ENCODE measurements at regions not wholly inside any gene's neighbourhood (a gene's known extent, or its start where the extent isn't known, plus 50 kb on each side); places are given as distances from the start of the nearest gene placed in this dataset.
"Not testable (repeated sequence)": the region's sequence is repeated elsewhere in the genome, so short reads cannot be mapped to it uniquely, and the experiment has no call there.

- Histone ChIP-seq H4K20me1 (no peaks in the 10 kb centered on the region), H3K4me2 (no peak overlapping the region), H3K27ac (no peak overlapping the region), H3K27me3 (no peaks in the 10 kb centered on the region), H3K9ac (no peak overlapping the region), H3K4me3 (no peak overlapping the region), H3K36me3 (no peaks in the 10 kb centered on the region), H3K9me3 (replicated peaks in 1 of 11) (0 out of 22 replicates have a peak, but pooled peaks cover 0 to 6% (median 0%) of the 10 kb centered on the region in 11 experiments), H3K4me1 (no peaks in the 10 kb centered on the region)
- TF ChIP-seq Cebpa-rat (IDR thresholded peaks at IDR 0.05): no peak
Measured at GRCh38 chr2:83113953-83114352, 1345.1 kb downstream of the SUCLG1 start.

- 0 out of 22 replicates have a peak, but pooled peaks cover 0 to 6% (median 0%) of the 10 kb centered on the region in 11 experiments for H3K9me3 ChIP-seq (replicated peaks in 1 of 11)
- no peaks in the 10 kb centered on the region for H4K20me1 ChIP-seq
- no peak overlapping the region for H3K4me3 ChIP-seq
- no peaks in the 10 kb centered on the region for H3K27me3 ChIP-seq
- no peak for TF ChIP-seq Cebpa-rat (IDR thresholded peaks at IDR 0.05)
- no peaks in the 10 kb centered on the region for H3K4me1 ChIP-seq
- H3K4me2 ChIP-seq: no peak overlapping the region
- H3K36me3 ChIP-seq: no peaks in the 10 kb centered on the region
- no peak overlapping the region for H3K9ac ChIP-seq
- H3K27ac ChIP-seq: no peak overlapping the region
Measured at GRCh38 chr2:83112858-83113257, 1346.2 kb downstream of the SUCLG1 start.

GRCh38 chr2:83109284-83109683 is 1349.8 kb downstream of the SUCLG1 start:
- H3K27me3 ChIP-seq: no peaks in the 10 kb centered on the region
- H3K4me2 ChIP-seq: no peak overlapping the region
- TF ChIP-seq Cebpa-rat (IDR thresholded peaks at IDR 0.05): no peak
- H3K9me3 ChIP-seq (replicated peaks in 1 of 11): 0 out of 22 replicates have a peak, but pooled peaks cover 0 to 6% (median 0%) of the 10 kb centered on the region in 11 experiments
- no peaks in the 10 kb centered on the region for H3K36me3 ChIP-seq
- H3K9ac ChIP-seq: no peak overlapping the region
- no peaks in the 10 kb centered on the region for H4K20me1 ChIP-seq
- no peaks in the 10 kb centered on the region for H3K4me1 ChIP-seq
- no peak overlapping the region for H3K4me3 ChIP-seq
- no peak overlapping the region for H3K27ac ChIP-seq

- Histone ChIP-seq H3K4me1 (no peaks in the 10 kb centered on the region), H3K36me3 (no peaks in the 10 kb centered on the region), H3K9ac (no peak overlapping the region), H3K27me3 (no peaks in the 10 kb centered on the region), H3K27ac (no peak overlapping the region), H3K9me3 (replicated peaks in 1 of 11) (0 out of 22 replicates have a peak, but pooled peaks cover 0 to 6% (median 0%) of the 10 kb centered on the region in 11 experiments), H3K4me3 (no peak overlapping the region), H4K20me1 (no peaks in the 10 kb centered on the region), H3K4me2 (no peak overlapping the region)
- TF ChIP-seq Cebpa-rat (IDR thresholded peaks at IDR 0.05): no peak
Measured at GRCh38 chr2:83106853-83107252, 1352.2 kb downstream of the SUCLG1 start.

- Histone ChIP-seq H3K27me3 (no peaks in the 10 kb centered on the region), H3K4me1 (no peaks in the 10 kb centered on the region), H4K20me1 (no peaks in the 10 kb centered on the region), H3K4me3 (no peak overlapping the region), H3K4me2 (no peak overlapping the region), H3K36me3 (no peaks in the 10 kb centered on the region), H3K9ac (no peak overlapping the region), H3K9me3 (replicated peaks in 1 of 11) (0 out of 22 replicates have a peak, but pooled peaks cover 0 to 2% (median 0%) of the 10 kb centered on the region in 11 experiments), H3K27ac (no peak overlapping the region)
- no peak for TF ChIP-seq Cebpa-rat (IDR thresholded peaks at IDR 0.05)
Measured at GRCh38 chr2:83104202-83104601, 1354.9 kb downstream of the SUCLG1 start.

- H3K4me2 ChIP-seq: no peak overlapping the region
- H3K4me1 ChIP-seq: no peaks in the 10 kb centered on the region
- no peaks in the 10 kb centered on the region for H3K27me3 ChIP-seq
- H3K9me3 ChIP-seq (replicated peaks in 1 of 11): 0 out of 22 replicates have a peak, but pooled peaks cover 0 to 2% (median 0%) of the 10 kb centered on the region in 11 experiments
- H3K4me3 ChIP-seq: no peak overlapping the region
- H3K36me3 ChIP-seq: no peaks in the 10 kb centered on the region
- H3K27ac ChIP-seq: no peak overlapping the region
- no peak for TF ChIP-seq Cebpa-rat (IDR thresholded peaks at IDR 0.05)
- H3K9ac ChIP-seq: no peak overlapping the region
- H4K20me1 ChIP-seq: no peaks in the 10 kb centered on the region
Measured at GRCh38 chr2:83103613-83104012, 1355.5 kb downstream of the SUCLG1 start.

GRCh38 chr2:83089051-83089450 is 1370.0 kb downstream of the SUCLG1 start:
- not testable (repeated sequence) for H3K27me3 ChIP-seq; H3K27ac ChIP-seq; H3K4me2 ChIP-seq; H3K4me3 ChIP-seq; H3K4me1 ChIP-seq; H3K9me3 ChIP-seq (replicated peaks in 1 of 11); H3K9ac ChIP-seq; H4K20me1 ChIP-seq; H3K36me3 ChIP-seq

- Histone ChIP-seq H3K9me3 (replicated peaks in 1 of 11) (no peaks in the 10 kb centered on the region), H4K20me1 (no peaks in the 10 kb centered on the region), H3K4me3 (no peak overlapping the region), H3K9ac (no peak overlapping the region), H3K4me2 (no peak overlapping the region), H3K27ac (no peak overlapping the region), H3K36me3 (no peaks in the 10 kb centered on the region), H3K27me3 (no peaks in the 10 kb centered on the region), H3K4me1 (no peaks in the 10 kb centered on the region; a peak in 1 of 20 replicates)
- no peak for TF ChIP-seq Cebpa-rat (IDR thresholded peaks at IDR 0.05)
Measured at GRCh38 chr2:83085869-83086268, 1373.2 kb downstream of the SUCLG1 start.

GRCh38 chr2:83081826-83082690 is 1377.0 kb downstream of the SUCLG1 start:
- H3K36me3 ChIP-seq: no peaks in the 10 kb centered on the region
- no peaks in the 10 kb centered on the region; a peak in 1 of 20 replicates for H3K4me1 ChIP-seq
- H3K27me3 ChIP-seq: no peaks in the 10 kb centered on the region
- H3K27ac ChIP-seq: no peak overlapping the region
- H3K4me2 ChIP-seq: no peak overlapping the region
- TF ChIP-seq Cebpa-rat (IDR thresholded peaks at IDR 0.05): no peak
- no peaks in the 10 kb centered on the region for H4K20me1 ChIP-seq
- no peak overlapping the region for H3K4me3 ChIP-seq
- H3K9me3 ChIP-seq (replicated peaks in 1 of 11): no peaks in the 10 kb centered on the region
- H3K9ac ChIP-seq: no peak overlapping the region

- no peak overlapping the region for H3K4me3 ChIP-seq
- no peaks in the 10 kb centered on the region for H4K20me1 ChIP-seq
- no peak overlapping the region for H3K9ac ChIP-seq
- no peaks in the 10 kb centered on the region; a peak in 1 of 20 replicates for H3K4me1 ChIP-seq
- H3K9me3 ChIP-seq (replicated peaks in 1 of 11): no peaks in the 10 kb centered on the region
- H3K27me3 ChIP-seq: no peaks in the 10 kb centered on the region
- no peaks in the 10 kb centered on the region for H3K36me3 ChIP-seq
- H3K4me2 ChIP-seq: no peak overlapping the region
- no peak overlapping the region for H3K27ac ChIP-seq
- TF ChIP-seq Cebpa-rat (IDR thresholded peaks at IDR 0.05): no peak
Measured at GRCh38 chr2:83079007-83079406, 1380.1 kb downstream of the SUCLG1 start.
